T-cell (primary cell): ENCODE measurements at regions not wholly inside any gene's neighbourhood (a gene's known extent, or its start where the extent isn't known, plus 50 kb on each side); places are given as distances from the start of the nearest gene placed in this dataset.
"Not testable (repeated sequence)": the region's sequence is repeated elsewhere in the genome, so short reads cannot be mapped to it uniquely, and the experiment has no call there.

ENCODE experiments used
- ATAC-seq, 4 experiments: fragments of 200-7000 bp in 3 of 4; fragments of 150-1000 bp in 1 of 4; cut with Tn5 transposase; replicated peaks in 1 of 4; 1 replicate in 3 of 4; 2 replicates in 1 of 4; pipeline ENCODE4 v1.10.0; 2021; ENCODE audit warnings: moderate library complexity in 3 of 4, mild to moderate bottlenecking in 2 of 4, moderate number of reproducible peaks in 1 of 4
- CTCF ChIA-PET, 2 donors: fragments of 300-600 bp; sonication (Branson Sonifier 250); formaldehyde crosslinking; loops; one replicate each; lab custom pipeline; 2022; ENCODE audit warnings: antibody characterized with exemption in 2 of 2; lab: Charles Lee
- POLR2A ChIA-PET, 2 donors: fragments of 300-600 bp; sonication (Branson Sonifier 250); formaldehyde crosslinking; loops; one replicate each; lab custom pipeline; 2022; ENCODE audit warnings: antibody characterized with exemption in 2 of 2; lab: Charles Lee
- DNase-seq, 35 experiments: peaks; one replicate each; pipeline versions ENCODE4 v3.0.0 to v3.0.0-alpha.2; 2013 to 2023
- H3K27ac ChIP-seq: one replicate; pipeline ENCODE4 v1.5.1; 2013; ENCODE audit warnings: low read length
- H3K27me3 ChIP-seq, 2 experiments: replicated peaks in 1 of 2; 1 replicate in 1 of 2; 2 replicates in 1 of 2; pipeline versions ENCODE4 v1.6.1 to v1.7.0; 2013; ENCODE audit warnings: low read length in 1 of 2, mixed read lengths in 1 of 2; ENCODE audit not compliant: control insufficient read depth in 2 of 2, insufficient read depth in 2 of 2; ENCODE audit errors: extremely low read depth in 1 of 2
- H3K36me3 ChIP-seq, 2 donors: 1 replicate in 1 of 2; 2 replicates in 1 of 2; pipeline versions ENCODE4 v1.6.1 to v1.7.0; 2013; ENCODE audit warnings: low read length in 1 of 2; ENCODE audit not compliant: control insufficient read depth in 2 of 2, insufficient read depth in 1 of 2; ENCODE audit errors: extremely low read depth in 1 of 2
- H3K4me1 ChIP-seq, 2 experiments: 1 replicate in 1 of 2; 2 replicates in 1 of 2; pipeline versions ENCODE4 v1.6.1 to v1.7.0; 2013; ENCODE audit warnings: low read length in 2 of 2, mixed read lengths in 1 of 2; ENCODE audit not compliant: insufficient read depth in 2 of 2, control insufficient read depth in 1 of 2; ENCODE audit errors: extremely low read depth in 1 of 2
- H3K4me3 ChIP-seq, 2 donors: 1 replicate in 1 of 2; 2 replicates in 1 of 2; pipeline versions ENCODE4 v1.5.1 to v1.7.0; 2013; ENCODE audit warnings: mild to moderate bottlenecking in 2 of 2, low read length in 1 of 2, moderate library complexity in 1 of 2; ENCODE audit not compliant: control insufficient read depth in 1 of 2; ENCODE audit errors: extremely low read depth in 1 of 2
- H3K9me3 ChIP-seq: 2 replicates; pipeline ENCODE4 v1.7.0; 2013
- H3K27ac Mint-ChIP-seq, 2 donors: one replicate each; pipeline ENCODE4 v1.8.0; 2020 to 2021; ENCODE audit warnings: mild to moderate bottlenecking in 2 of 2, mixed read lengths in 2 of 2
- H3K27me3 Mint-ChIP-seq, 2 donors: one replicate each; pipeline ENCODE4 v1.8.0; 2021 to 2022; ENCODE audit warnings: mixed read lengths in 2 of 2
- H3K36me3 Mint-ChIP-seq: one replicate; pipeline ENCODE4 v1.8.0; 2021; ENCODE audit warnings: mixed read lengths
- H3K4me1 Mint-ChIP-seq, 3 donors: one replicate each; pipeline ENCODE4 v1.8.0; 2020 to 2022; ENCODE audit warnings: mixed read lengths in 3 of 3, mild to moderate bottlenecking in 1 of 3
- H3K4me3 Mint-ChIP-seq, 3 donors: one replicate each; pipeline ENCODE4 v1.8.0; 2020 to 2022; ENCODE audit warnings: mild to moderate bottlenecking in 3 of 3, mixed read lengths in 3 of 3, moderate library complexity in 3 of 3
- H3K9me3 Mint-ChIP-seq, 3 donors: one replicate each; pipeline ENCODE4 v1.8.0; 2020 to 2022; ENCODE audit warnings: mixed read lengths in 3 of 3
- WGBS: methylation state at CpG from one replicate; pipeline ENCODE4 v1.1.5; 2013; ENCODE audit warnings: missing lambda C conversion rate; ENCODE audit not compliant: insufficient coverage; 5-methylcytosine and 5-hydroxymethylcytosine counted together

DNA sequence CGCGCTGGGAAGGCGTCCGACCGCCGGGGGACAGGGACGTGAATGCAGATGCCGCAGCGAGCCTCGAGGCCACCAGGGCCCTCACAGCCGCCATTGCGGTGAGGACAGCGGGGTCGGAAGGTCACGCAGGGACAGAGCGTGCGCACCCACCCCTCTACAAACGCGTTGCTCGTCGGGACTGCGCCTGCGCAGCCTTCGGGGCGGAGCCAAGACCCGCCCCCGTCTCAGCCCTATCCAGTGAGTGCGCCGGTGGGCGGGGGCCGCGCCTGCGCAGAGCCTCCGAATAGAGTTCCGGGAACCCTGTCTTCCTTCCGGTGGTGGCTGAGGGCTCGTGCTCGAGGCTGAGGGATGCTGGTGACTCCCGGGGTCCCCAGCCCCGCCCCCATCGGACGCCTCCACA, 5393.1 kb upstream of the TPTE start:
- H3K4me1 ChIP-seq, H3K4me1 Mint-ChIP-seq, H3K36me3 ChIP-seq, H3K9me3 ChIP-seq, H3K27ac ChIP-seq, POLR2A ChIA-PET, CTCF ChIA-PET, H3K36me3 Mint-ChIP-seq, H3K27me3 Mint-ChIP-seq, H3K27ac Mint-ChIP-seq, H3K9me3 Mint-ChIP-seq, H3K27me3 ChIP-seq: not testable (repeated sequence)
- ATAC-seq = peak; percentile 88 to 95 (median 92)
- H3K4me3 Mint-ChIP-seq = peak overlapping the region in 1 of 3 donors; percentile 69
- DNase-seq = peak; percentile 90 to 99 (median 96)
- WGBS = no CpG with 5 or more reads among the region's 42 CpGs
- H3K4me3 ChIP-seq = peak overlapping the region in 1 of 2 donors; percentile 33

DNA sequence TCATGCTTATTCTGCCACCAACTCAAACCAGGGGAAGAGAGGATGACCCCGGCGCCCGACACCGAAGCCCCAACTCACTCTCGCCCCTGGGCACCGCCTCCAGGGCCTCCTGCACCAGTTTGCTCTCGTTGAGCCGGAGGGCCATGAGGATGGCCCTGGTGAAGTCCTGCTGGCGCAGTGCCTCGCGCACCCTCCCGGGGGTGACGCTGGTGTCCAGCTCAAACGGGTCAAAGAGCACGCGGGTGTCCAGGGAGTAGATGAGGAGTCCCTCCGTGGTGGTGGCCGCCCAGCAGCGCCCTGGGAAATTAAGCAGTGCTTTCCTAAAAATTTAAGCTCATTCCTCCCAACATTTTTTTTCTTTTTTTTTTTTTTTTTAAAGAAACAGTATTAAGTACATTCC, 5387.6 kb upstream of the TPTE start:
- H3K27ac Mint-ChIP-seq, POLR2A ChIA-PET, H3K27me3 Mint-ChIP-seq: not testable (repeated sequence)

GRCh38 chr21:5136406-5136805, 5385.0 kb upstream of the TPTE start:
- H3K36me3 Mint-ChIP-seq, H3K9me3 ChIP-seq, H3K27me3 Mint-ChIP-seq, ATAC-seq, POLR2A ChIA-PET, H3K4me1 Mint-ChIP-seq, H3K4me3 Mint-ChIP-seq, CTCF ChIA-PET, H3K4me3 ChIP-seq, DNase-seq, H3K9me3 Mint-ChIP-seq, H3K4me1 ChIP-seq, H3K27me3 ChIP-seq, H3K36me3 ChIP-seq, H3K27ac ChIP-seq, H3K27ac Mint-ChIP-seq: not testable (repeated sequence)
- WGBS = no CpG with 5 or more reads among the region's 8 CpGs

More for the DNA sequence above, 5387.6 kb upstream of the TPTE start:
- WGBS = no CpG with 5 or more reads among the region's 19 CpGs
- CTCF ChIA-PET, H3K27me3 ChIP-seq, H3K4me1 ChIP-seq, DNase-seq, H3K9me3 ChIP-seq, H3K36me3 ChIP-seq, H3K27ac ChIP-seq, H3K4me3 ChIP-seq, H3K9me3 Mint-ChIP-seq, ATAC-seq, H3K4me3 Mint-ChIP-seq, H3K36me3 Mint-ChIP-seq, H3K4me1 Mint-ChIP-seq: not testable (repeated sequence)

DNA sequence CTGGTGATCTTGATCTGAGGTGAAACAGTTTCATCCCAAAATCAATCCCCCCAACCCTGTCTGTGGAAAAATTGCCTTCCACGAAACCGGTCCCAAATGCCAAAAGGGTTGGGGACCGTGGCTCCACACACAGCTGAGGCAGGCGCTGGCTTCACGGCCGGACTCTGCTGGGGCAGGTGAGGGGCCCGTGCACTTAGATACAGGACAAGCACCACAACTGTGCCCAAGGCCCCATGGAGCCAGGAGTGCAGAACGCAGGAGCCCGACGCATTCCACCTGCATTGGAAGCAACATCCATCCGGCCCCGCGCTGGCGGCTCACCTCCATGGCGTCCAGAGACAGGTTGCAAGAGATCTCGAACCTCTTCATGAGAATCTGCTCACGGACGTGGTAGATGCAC, 5384.4 kb upstream of the TPTE start:
- H3K27ac Mint-ChIP-seq, DNase-seq, H3K9me3 ChIP-seq, H3K4me3 ChIP-seq, POLR2A ChIA-PET, ATAC-seq, H3K36me3 Mint-ChIP-seq, H3K27ac ChIP-seq, H3K27me3 Mint-ChIP-seq, H3K4me3 Mint-ChIP-seq, H3K36me3 ChIP-seq, H3K27me3 ChIP-seq, H3K9me3 Mint-ChIP-seq, H3K4me1 ChIP-seq, CTCF ChIA-PET, H3K4me1 Mint-ChIP-seq: not testable (repeated sequence)
- WGBS = no CpG with 5 or more reads among the region's 18 CpGs

GRCh38 chr21:5138687-5139086, 5382.7 kb upstream of the TPTE start:
- H3K4me3 ChIP-seq, H3K27ac Mint-ChIP-seq, H3K27me3 Mint-ChIP-seq, H3K9me3 Mint-ChIP-seq, H3K4me1 Mint-ChIP-seq, H3K27me3 ChIP-seq, H3K4me3 Mint-ChIP-seq, ATAC-seq, CTCF ChIA-PET, H3K36me3 ChIP-seq, H3K36me3 Mint-ChIP-seq, POLR2A ChIA-PET, H3K4me1 ChIP-seq, DNase-seq, H3K27ac ChIP-seq, H3K9me3 ChIP-seq: not testable (repeated sequence)
- no CpG with 5 or more reads among the region's 7 CpGs for whole genome bisulfite sequencing

DNA sequence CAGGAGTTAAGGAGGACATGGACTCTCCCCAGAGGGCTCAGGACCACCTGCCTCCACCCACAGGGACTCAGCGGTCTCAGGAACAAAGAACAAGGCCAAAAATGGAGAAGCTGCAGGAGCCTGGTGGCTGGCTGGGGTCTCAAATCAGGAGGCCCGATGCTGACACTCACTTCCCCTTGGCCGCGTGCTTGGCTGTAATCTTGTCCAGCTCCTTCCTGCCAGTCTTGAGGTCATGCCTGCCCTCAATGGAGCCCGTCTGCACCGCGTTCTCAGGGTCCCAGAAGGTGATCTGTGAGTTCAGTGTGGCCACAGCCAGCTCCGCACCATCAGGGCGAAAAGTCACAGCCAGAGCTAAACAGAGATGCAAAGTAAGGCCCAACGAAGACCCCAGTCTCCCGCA, 5381.9 kb upstream of the TPTE start:
- H3K4me3 Mint-ChIP-seq, H3K4me1 ChIP-seq, H3K4me1 Mint-ChIP-seq, H3K27me3 Mint-ChIP-seq, H3K36me3 Mint-ChIP-seq, POLR2A ChIA-PET, DNase-seq, H3K27me3 ChIP-seq, H3K27ac Mint-ChIP-seq, H3K4me3 ChIP-seq, ATAC-seq, CTCF ChIA-PET, H3K9me3 Mint-ChIP-seq, H3K27ac ChIP-seq, H3K9me3 ChIP-seq, H3K36me3 ChIP-seq: not testable (repeated sequence)
- no CpG with 5 or more reads among the region's 11 CpGs for WGBS

DNA sequence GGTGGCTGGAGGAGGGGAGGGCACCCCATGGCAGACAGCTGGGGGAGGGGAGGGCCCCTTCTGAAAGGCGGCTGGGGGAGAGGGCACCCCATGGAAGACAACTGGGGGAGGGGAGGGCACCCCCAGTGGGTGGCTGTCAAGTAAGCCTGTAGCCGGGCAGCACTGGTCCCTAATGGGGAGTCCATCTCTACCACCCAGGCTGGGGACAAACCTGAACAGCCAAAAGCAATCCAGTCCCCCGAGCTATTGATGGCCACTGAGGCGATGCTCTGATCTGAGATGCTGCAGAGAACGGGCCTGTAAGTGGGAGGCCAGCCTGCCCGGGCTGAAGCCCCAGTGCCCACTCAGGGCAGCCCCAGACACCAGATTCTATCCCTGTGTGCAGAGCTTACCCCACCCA, 5378.4 kb upstream of the TPTE start:
- H3K9me3 ChIP-seq, H3K9me3 Mint-ChIP-seq, CTCF ChIA-PET, H3K36me3 Mint-ChIP-seq, H3K4me3 ChIP-seq, H3K4me3 Mint-ChIP-seq, DNase-seq, ATAC-seq, H3K27ac Mint-ChIP-seq, H3K27me3 ChIP-seq, H3K4me1 Mint-ChIP-seq, H3K4me1 ChIP-seq, H3K36me3 ChIP-seq, POLR2A ChIA-PET, H3K27ac ChIP-seq, H3K27me3 Mint-ChIP-seq: not testable (repeated sequence)
- no CpG with 5 or more reads among the region's 6 CpGs for WGBS
